OCI-LY7 (cell line): ENCODE measurements at regions not wholly inside any gene's neighbourhood (a gene's known extent, or its start where the extent isn't known, plus 50 kb on each side); places are given as distances from the start of the nearest gene placed in this dataset.
"Not testable (repeated sequence)": the region's sequence is repeated elsewhere in the genome, so short reads cannot be mapped to it uniquely, and the experiment has no call there.

Experiments used
- EZH2phosphoT487 ChIP-seq: fragments of 200-600 bp; sonication (generic); IDR thresholded peaks from 2 replicates; pipeline ENCODE4 v1.6.1; 2018; ENCODE audit warnings: low read depth, borderline replicate concordance, mild to moderate bottlenecking, mixed run types, antibody characterized with exemption, low read length, moderate library complexity, mixed read lengths
- TF ChIP-seq, protein P1 (sequence below): fragments of 200-600 bp; sonication (generic); conservative IDR thresholded peaks from 2 replicates; pipeline ENCODE4 v1.5.1; 2014; ENCODE audit warnings: mild to moderate bottlenecking, antibody characterized with exemption, low read length, moderate library complexity, mixed read lengths

DNA sequence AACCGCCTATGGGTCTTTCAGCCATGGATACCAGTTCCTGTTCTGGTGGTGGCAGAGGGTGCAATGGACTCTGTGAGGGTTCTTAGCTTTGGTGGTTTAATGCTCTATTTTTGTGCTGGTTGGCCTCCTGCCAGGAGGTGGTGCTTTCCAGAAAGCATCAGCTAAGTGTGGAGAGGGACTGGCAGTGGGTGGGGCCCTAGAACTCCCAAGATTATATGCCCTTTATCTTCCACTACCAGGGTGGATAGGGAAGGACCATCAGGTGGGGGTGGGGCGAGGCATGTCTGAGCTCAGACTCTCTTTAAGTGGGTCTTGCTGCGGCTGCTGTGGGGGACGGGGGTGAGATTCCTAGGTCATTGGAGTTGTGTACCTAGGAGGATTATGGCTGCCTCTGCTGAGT, 298.3 kb upstream of the MAP3K7 start:
- TF ChIP-seq, protein P1, sequence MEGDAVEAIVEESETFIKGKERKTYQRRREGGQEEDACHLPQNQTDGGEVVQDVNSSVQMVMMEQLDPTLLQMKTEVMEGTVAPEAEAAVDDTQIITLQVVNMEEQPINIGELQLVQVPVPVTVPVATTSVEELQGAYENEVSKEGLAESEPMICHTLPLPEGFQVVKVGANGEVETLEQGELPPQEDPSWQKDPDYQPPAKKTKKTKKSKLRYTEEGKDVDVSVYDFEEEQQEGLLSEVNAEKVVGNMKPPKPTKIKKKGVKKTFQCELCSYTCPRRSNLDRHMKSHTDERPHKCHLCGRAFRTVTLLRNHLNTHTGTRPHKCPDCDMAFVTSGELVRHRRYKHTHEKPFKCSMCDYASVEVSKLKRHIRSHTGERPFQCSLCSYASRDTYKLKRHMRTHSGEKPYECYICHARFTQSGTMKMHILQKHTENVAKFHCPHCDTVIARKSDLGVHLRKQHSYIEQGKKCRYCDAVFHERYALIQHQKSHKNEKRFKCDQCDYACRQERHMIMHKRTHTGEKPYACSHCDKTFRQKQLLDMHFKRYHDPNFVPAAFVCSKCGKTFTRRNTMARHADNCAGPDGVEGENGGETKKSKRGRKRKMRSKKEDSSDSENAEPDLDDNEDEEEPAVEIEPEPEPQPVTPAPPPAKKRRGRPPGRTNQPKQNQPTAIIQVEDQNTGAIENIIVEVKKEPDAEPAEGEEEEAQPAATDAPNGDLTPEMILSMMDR = not testable (repeated sequence)
- TF ChIP-seq EZH2phosphoT487 = not testable (repeated sequence)
